ENCODE measurements at regions not wholly inside any gene's neighbourhood (a gene's known extent, or its start where the extent isn't known, plus 50 kb on each side); places are given as distances from the start of the nearest gene placed in this dataset.

GRCh38 chr12:78725951-78726580 is 138.5 kb upstream of the SYT1 start:
- Histone ChIP-seq H3K4me1 (no peaks in the 10 kb centered on the region), H3K9me3 (no peaks in the 10 kb centered on the region), H3K27ac (no peak overlapping the region), H3K36me3 (no peaks in the 10 kb centered on the region), H3K4me3 (no peak overlapping the region), H3K27me3 (no peaks in the 10 kb centered on the region)
- TF ChIP-seq CTCF (IDR thresholded peaks at IDR 0.05) (no peak), POLR2A (IDR thresholded peaks at IDR 0.05) (no peak)
- DNase-seq, result no peak

GRCh38 chr12:78726854-78727253 is 137.7 kb upstream of the SYT1 start:
- no peak for TF ChIP-seq POLR2A (IDR thresholded peaks at IDR 0.05)
- no peak for TF ChIP-seq CTCF (IDR thresholded peaks at IDR 0.05)
- Histone ChIP-seq H3K36me3 (no peaks in the 10 kb centered on the region), H3K27me3 (no peaks in the 10 kb centered on the region), H3K4me1 (no peaks in the 10 kb centered on the region), H3K9me3 (no peaks in the 10 kb centered on the region), H3K27ac (no peak overlapping the region), H3K4me3 (no peak overlapping the region)
- DNase-seq, result no peak

- no peak for DNase-seq
- Histone ChIP-seq H3K4me1 (no peaks in the 10 kb centered on the region), H3K9me3 (no peaks in the 10 kb centered on the region), H3K36me3 (no peaks in the 10 kb centered on the region), H3K27me3 (no peaks in the 10 kb centered on the region), H3K27ac (no peak overlapping the region), H3K4me3 (no peak overlapping the region)
- TF ChIP-seq POLR2A (IDR thresholded peaks at IDR 0.05), result no peak
These were observed 132.1 kb upstream of the SYT1 start for GRCh38 chr12:78732481-78732880.

GRCh38 chr12:78739653-78740052 is 124.9 kb upstream of the SYT1 start:
- H3K27me3 ChIP-seq, result no peaks in the 10 kb centered on the region
- H3K4me1 ChIP-seq, result no peaks in the 10 kb centered on the region
- DNase-seq, result no peak
- H3K9me3 ChIP-seq, result no peaks in the 10 kb centered on the region
- H3K4me3 ChIP-seq, result no peak overlapping the region
- H3K36me3 ChIP-seq, result no peaks in the 10 kb centered on the region
- H3K27ac ChIP-seq, result no peak overlapping the region
- TF ChIP-seq POLR2A (IDR thresholded peaks at IDR 0.05) (no peak), CTCF (IDR thresholded peaks at IDR 0.05) (no peak)

GRCh38 chr12:78746001-78746400 is 118.6 kb upstream of the SYT1 start:
- no peak overlapping the region for H3K27ac ChIP-seq
- H3K4me1 ChIP-seq, result no peaks in the 10 kb centered on the region
- DNase-seq, result no peak
- TF ChIP-seq POLR2A (IDR thresholded peaks at IDR 0.05) (no peak), CTCF (IDR thresholded peaks at IDR 0.05) (no peak)
- H3K4me3 ChIP-seq, result no peak overlapping the region
- H3K36me3 ChIP-seq, result no peaks in the 10 kb centered on the region
- H3K9me3 ChIP-seq, result no peaks in the 10 kb centered on the region
- H3K27me3 ChIP-seq, result no peaks in the 10 kb centered on the region

GRCh38 chr12:78753058-78753457 is 111.5 kb upstream of the SYT1 start:
- TF ChIP-seq POLR2A (IDR thresholded peaks at IDR 0.05), result no peak
- no peak for TF ChIP-seq CTCF (IDR thresholded peaks at IDR 0.05)
- Histone ChIP-seq H3K27ac (no peak overlapping the region), H3K27me3 (no peaks in the 10 kb centered on the region), H3K4me1 (no peaks in the 10 kb centered on the region), H3K9me3 (peaks cover 0 to 4% (median 0%) of the 10 kb centered on the region in 4 donors), H3K4me3 (no peak overlapping the region), H3K36me3 (no peaks in the 10 kb centered on the region)
- no peak for DNase-seq
